CMK (cell line): ENCODE measurements at regions not wholly inside any gene's neighbourhood (a gene's known extent, or its start where the extent isn't known, plus 50 kb on each side); places are given as distances from the start of the nearest gene placed in this dataset.
"Not testable (repeated sequence)": the region's sequence is repeated elsewhere in the genome, so short reads cannot be mapped to it uniquely, and the experiment has no call there.

Source experiments
- DNase-seq: peaks from one replicate; pipeline ENCODE4 v3.0.0-alpha.2; 2010; ENCODE audit warnings: low read depth

- no peak for DNase-seq
Measured at GRCh38 chr14:55898938-55899337, 219.3 kb upstream of the PELI2 start.

GRCh38 chr14:55899531-55899930 is 218.7 kb upstream of the PELI2 start:
- no peak for DNase-seq

GRCh38 chr14:55900749-55901148 is 217.5 kb upstream of the PELI2 start:
- DNase-seq: no peak

- DNase-seq: no peak
Measured at GRCh38 chr14:55901291-55901690, 216.9 kb upstream of the PELI2 start.

GRCh38 chr14:55902241-55902640 is 216.0 kb upstream of the PELI2 start:
- no peak for DNase-seq

- DNase-seq: no peak
Measured at GRCh38 chr14:55904086-55904485, 214.1 kb upstream of the PELI2 start.

- DNase-seq: no peak
Measured at GRCh38 chr14:55908106-55908505, 210.1 kb upstream of the PELI2 start.

GRCh38 chr14:55909879-55910278 is 208.3 kb upstream of the PELI2 start:
- no peak for DNase-seq

GRCh38 chr14:55910601-55911243 is 207.5 kb upstream of the PELI2 start:
- DNase-seq: no peak

- DNase-seq: no peak
Measured at GRCh38 chr14:55911776-55912175, 206.4 kb upstream of the PELI2 start.

- DNase-seq: no peak
Measured at GRCh38 chr14:55912344-55912743, 205.9 kb upstream of the PELI2 start.

- DNase-seq: no peak
Measured at GRCh38 chr14:55913324-55914025, 204.7 kb upstream of the PELI2 start.

GRCh38 chr14:55914771-55915170 is 203.4 kb upstream of the PELI2 start:
- DNase-seq: no peak

GRCh38 chr14:55915456-55915855 is 202.8 kb upstream of the PELI2 start:
- no peak for DNase-seq

GRCh38 chr14:55919800-55920199 is 198.4 kb upstream of the PELI2 start:
- not testable (repeated sequence) for DNase-seq

GRCh38 chr14:55921511-55921910 is 196.7 kb upstream of the PELI2 start:
- DNase-seq: no peak

GRCh38 chr14:55926007-55926406 is 192.2 kb upstream of the PELI2 start:
- DNase-seq: no peak

GRCh38 chr14:55927028-55927427 is 191.2 kb upstream of the PELI2 start:
- no peak for DNase-seq

- DNase-seq: no peak
Measured at GRCh38 chr14:55928276-55928675, 189.9 kb upstream of the PELI2 start.

GRCh38 chr14:55929136-55929535 is 189.1 kb upstream of the PELI2 start:
- DNase-seq: no peak

- no peak for DNase-seq
Measured at GRCh38 chr14:55930016-55930784, 188.0 kb upstream of the PELI2 start.

GRCh38 chr14:55936691-55937090 is 181.5 kb upstream of the PELI2 start:
- no peak for DNase-seq

- no peak for DNase-seq
Measured at GRCh38 chr14:55938249-55938791, 179.9 kb upstream of the PELI2 start.
